HG03060 (cell line): ENCODE measurements at regions not wholly inside any gene's neighbourhood (a gene's known extent, or its start where the extent isn't known, plus 50 kb on each side); places are given as distances from the start of the nearest gene placed in this dataset.
A peak's percentile ranks its signal among the peaks of the same experiment; 100 is the strongest.

ENCODE experiments used
- ATAC-seq: cut with Tn5 transposase; IDR thresholded peaks from one replicate; pipeline ENCODE4 v1.9.1; 2021; ENCODE audit warnings: low read depth, moderate number of reproducible peaks; ENCODE audit not compliant: unreplicated experiment

DNA sequence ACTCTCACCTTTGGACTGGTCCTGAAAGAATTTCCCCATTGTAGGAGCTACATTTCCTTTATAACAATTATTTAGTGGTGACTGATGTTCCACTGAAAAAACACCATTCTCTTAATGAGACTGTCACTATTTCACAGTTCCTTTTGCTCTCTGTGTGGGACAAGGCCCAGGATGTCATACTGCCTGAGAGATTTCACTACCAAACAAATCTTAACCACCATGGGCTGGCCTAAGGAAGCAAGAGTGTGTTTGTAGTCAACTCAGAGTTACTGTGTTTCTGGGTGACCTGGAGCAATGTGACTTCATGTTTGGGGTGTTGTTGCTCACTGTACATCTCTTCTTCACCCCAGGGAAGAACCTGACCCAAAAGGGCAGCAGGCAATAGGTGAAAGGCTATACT lies 50.1 kb upstream of the ZNF608 start:
- ATAC-seq = no peak

- ATAC-seq = no peak
Measured at GRCh38 chr5:124797665-124798087, 51.2 kb upstream of the ZNF608 start.

DNA sequence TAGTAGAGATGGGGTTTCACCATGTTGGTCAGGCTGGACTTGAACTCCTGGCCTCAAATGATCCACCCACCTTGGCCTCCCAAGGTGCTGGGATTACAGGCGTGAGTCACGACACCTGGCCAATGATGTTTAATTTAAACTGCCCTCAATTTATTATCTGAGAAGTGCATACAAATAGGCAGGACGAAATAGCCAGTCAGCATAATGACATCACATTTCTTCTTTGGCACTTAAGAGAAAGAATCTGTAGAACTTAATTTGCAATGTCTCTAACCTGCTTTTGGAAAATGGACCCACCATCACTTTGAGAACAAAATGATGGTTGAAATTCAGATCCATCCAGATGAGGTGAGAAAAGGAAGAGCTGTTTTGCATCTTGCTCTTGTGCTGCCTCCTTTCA lies 52.5 kb upstream of the ZNF608 start:
- no peak for ATAC-seq

- no peak for ATAC-seq
Measured at GRCh38 chr5:124801551-124801950, 55.1 kb upstream of the ZNF608 start.

DNA sequence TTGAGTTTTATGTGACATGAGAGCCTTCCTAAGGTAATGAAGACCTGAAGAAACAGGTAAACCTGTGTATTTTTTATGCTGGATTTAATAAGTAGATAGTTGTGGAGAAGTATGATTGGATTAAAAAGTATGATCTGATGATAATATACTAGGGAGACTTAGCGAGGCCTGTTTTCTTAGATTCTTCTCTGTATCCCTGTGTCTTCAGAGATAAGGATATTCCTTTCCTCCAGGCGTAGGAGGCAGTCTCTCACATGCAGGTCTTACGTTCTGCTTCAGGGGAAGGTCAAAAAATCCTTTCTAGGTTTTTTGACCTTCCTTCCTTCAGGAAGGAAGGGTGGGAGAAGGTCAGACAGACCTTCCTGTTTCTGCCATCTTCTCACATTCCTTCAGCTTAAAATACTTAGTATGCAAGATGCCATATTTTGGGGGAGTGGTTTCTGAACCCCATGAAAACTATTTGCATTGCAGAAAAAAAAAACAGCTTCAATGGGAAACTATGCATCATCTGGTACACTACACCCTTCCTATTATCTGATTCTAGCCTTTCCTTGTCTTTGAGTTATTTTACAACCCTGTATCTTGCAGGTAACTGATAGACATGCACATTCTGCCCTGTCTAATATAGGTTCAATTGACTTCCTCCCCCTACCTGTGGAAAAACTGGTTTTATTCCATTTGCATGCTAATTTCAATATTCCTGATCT lies 57.3 kb upstream of the ZNF608 start:
- ATAC-seq = no peak

- ATAC-seq = no peak
Measured at GRCh38 chr5:124806026-124806372, 59.6 kb upstream of the ZNF608 start.

- no peak for ATAC-seq
Measured at GRCh38 chr5:124806373-124807077, 60.1 kb upstream of the ZNF608 start.

DNA sequence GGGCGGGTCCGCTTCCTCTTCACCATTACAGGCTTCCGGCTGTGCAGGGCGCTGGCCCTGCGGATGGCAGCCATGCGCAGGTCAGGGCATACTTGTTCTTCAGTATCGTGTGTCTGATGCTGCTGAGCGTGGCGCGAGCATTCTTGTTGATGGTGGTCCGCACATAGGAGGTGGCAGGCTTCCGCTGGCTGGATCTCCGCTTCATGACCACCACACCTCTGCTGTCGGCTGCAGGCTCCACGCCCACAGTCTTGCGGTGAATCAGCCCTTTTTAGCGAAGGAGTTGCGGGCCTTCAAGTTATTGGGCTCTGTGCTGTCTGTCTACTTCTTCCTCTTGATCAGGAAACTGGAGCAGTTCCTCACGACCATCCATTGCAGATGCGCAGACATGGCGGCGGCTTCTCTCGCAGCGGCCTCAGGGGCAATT lies 62.4 kb upstream of the ZNF608 start:
- no peak for ATAC-seq

DNA sequence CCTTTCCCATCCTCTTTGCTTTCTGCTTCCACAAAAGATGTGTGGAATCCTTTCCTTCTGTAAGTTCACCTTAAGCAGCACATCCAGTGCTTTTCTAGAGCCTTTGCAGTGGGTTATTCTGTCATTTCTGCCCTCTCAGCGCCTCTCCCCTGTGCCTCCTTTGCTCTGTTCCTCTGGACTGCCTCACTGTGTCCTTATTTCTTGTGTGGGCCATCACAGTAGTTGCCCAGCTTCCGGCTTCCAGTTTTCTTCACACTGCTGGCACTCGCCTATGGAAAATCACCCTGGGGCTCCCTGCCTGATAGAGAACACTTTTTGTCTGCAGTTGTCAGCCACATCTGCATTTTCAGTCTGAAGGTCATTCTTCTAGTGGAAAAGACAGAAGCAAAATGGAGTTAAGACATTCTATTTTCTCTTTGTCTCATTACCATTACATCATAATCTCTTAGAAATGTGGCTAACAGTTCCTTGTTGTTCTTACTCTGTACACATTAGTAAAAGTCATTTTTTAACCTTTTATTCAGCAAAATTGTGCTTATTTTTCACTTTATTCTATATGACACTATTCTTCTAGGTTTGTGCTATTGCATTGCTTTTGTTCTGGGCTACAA lies 64.1 kb upstream of the ZNF608 start:
- no peak for ATAC-seq

- no peak for ATAC-seq
Measured at GRCh38 chr5:124812771-124813358, 66.4 kb upstream of the ZNF608 start.

DNA sequence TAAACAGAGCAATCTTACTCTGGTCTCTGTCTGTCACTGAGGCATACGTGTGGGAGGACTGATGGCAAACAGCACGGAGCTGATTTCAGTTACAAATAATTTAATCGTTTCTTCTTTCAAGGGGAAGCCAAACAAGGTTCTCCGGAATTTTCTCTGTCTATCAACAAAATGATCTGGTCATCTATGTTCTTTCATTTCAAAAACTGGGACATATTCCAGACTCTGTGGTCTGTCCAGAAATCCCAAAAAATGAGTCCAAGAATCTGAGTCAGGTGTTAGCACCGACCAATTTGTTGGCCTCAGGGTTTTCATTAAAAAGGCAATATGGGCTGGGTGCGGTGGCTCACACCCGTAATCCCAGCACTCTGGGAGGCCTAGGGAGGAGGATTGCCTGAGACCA lies 69.9 kb upstream of the ZNF608 start:
- no peak for ATAC-seq

GRCh38 chr5:124819201-124819600 lies 72.8 kb upstream of the ZNF608 start:
- no peak for ATAC-seq

DNA sequence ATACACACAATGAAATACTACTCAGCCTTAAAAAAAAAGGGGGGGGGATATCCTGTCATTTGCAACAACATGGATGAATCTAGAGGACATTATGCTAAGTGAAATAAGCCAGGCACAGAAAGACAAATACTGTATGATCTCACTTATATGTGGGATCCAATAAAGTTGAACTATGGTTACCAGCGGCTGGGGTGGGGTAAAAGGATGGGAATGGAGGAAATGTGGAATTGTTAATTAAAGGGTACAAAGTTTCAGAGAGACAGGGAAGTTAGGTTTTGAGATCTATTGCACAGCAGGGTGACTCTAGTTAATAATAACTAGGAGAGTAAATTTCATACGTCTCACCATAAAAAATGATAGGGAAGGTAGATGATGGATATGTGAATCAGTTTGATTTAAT lies 76.2 kb upstream of the ZNF608 start:
- ATAC-seq = no peak

DNA sequence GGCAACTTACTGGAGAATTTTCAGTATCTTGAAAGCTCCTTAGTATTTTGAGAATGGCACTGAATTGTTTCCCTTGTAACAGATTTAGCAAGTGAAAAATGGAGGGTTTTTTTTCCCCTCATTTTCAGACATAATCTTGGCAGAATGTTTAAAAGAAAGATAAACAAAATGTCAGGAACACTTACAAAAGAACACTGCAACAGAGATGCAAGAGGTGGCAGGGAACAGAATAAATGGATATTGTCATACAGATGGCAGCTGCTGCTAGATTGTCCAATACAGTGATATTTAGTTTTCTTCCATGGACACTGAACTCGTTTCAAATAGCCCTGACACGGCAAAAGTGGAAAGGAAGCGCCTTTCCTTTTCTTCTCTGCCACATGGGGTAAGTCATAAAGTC lies 76.9 kb upstream of the ZNF608 start:
- no peak for ATAC-seq

DNA sequence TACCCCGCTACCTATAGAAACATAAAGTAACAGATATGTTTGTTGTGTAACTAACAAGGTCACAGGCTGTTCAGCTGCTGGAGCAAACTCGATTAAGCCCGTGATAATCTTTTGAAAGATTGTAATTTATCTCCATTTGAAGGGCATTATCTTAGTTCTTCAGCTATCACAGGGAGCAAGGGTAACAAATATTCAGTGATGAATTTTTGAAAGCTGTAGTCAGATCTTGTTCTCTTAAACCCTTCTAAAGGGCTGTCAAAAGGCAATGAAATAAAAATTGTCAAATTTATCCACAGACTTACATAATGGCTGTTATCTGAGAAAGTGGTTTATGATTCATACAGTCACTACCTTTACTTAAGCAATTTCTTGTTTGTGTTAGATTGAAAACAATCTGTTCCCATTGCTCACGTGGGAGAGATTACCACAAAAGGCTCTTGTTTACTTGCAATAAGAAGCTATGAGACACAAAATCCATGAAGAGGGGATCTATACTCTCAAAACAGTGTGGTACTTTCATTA lies 78.3 kb upstream of the ZNF608 start:
- no peak for ATAC-seq

GRCh38 chr5:124825250-124825982 lies 79.0 kb upstream of the ZNF608 start:
- peak; percentile 72 for ATAC-seq

- ATAC-seq = no peak
Measured at GRCh38 chr5:124825983-124826337, 79.5 kb upstream of the ZNF608 start.

DNA sequence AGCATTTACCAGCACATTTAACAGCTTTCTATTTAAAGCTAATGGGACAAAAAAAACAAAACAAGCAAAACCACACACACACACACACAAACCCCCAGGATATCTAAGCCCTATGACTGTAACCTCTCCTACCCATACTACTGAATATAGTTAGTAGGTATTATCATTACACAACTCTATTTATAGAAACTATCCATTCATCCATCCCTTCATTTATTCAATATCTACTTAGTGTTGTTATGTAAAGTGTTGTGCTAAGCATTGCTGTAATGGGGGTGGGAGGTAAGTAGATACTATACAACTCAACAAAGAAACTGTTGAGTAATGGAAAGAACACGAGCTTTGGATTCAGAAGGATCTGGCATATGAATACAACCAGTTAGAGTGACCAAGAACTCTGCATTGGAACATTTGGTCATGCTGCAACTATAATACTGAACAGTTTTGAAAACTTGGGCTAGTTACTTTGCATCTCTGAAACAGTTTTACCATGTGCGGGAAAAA lies 82.3 kb upstream of the ZNF608 start:
- no peak for ATAC-seq

DNA sequence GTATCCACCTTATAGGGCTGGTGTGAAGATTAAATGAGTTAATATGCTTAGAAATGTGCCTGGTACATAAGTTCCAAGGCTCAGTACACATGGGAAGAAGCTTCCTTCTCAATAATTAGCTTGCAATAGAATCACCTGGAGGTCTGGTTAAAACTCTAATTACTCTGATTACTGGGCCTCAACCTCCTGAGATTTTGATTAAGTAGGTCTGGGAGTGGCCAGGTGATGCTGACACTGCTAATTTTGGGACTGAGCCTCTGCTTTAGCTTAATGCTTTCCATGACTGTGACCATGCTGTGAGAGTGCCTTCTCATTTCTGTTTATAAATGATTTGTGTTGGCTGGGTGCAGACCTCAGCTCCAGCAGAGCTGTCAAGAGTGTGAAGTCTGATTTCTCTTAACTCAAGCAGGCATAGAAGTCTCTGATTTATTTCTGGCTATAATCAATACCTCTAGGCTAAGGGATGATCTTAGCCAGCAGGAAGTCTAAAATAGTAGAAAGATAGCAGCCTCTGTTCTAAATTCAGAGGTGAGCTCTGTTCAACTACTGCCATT lies 85.3 kb upstream of the ZNF608 start:
- ATAC-seq = no peak

DNA sequence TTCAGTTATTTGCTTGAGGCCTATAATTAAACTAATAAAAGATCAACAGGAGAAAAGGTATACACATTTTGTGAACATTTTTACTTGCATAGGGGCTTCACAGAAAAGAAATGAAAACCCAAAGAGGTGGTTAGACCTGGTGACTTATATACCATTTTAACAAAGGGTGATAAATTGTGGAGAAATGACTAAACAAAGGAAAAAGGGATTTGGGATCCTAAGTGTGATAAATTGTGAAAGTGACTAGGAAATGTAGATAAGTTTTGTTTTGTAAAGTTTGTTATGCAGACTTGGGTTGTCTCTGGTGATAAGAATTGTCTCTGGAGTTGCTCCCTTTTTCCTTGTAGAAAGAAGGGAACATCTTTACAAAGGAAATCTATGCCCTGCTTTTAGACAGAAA lies 86.1 kb upstream of the ZNF608 start:
- no peak for ATAC-seq
